Keratinocyte (primary cell): ENCODE measurements at regions not wholly inside any gene's neighbourhood (a gene's known extent, or its start where the extent isn't known, plus 50 kb on each side); places are given as distances from the start of the nearest gene placed in this dataset.

Experiments used
- DNase-seq: peaks from one replicate; pipeline ENCODE4 v3.0.0-alpha.2; 2011; ENCODE audit warnings: low read depth, missing footprints, low spot score
- FAIRE-seq: peaks from 2 replicates; lab custom pipeline; 2011; peaks lifted over from hg19 to GRCh38; lab: Jason Lieb, UNC
- H2AFZ ChIP-seq: 2 replicates; pipeline ENCODE4 v1.6.0; 2012; ENCODE audit warnings: low read length, control low read depth, inconsistent platforms; ENCODE audit not compliant: control insufficient read depth
- H3K27ac ChIP-seq: 2 replicates; pipeline ENCODE4 v1.5.1; 2011; ENCODE audit warnings: low read length; ENCODE audit not compliant: control insufficient read depth, insufficient read depth
- H3K27me3 ChIP-seq: 3 replicates; pipeline ENCODE4 v1.6.0; 2011; ENCODE audit warnings: low read length; ENCODE audit not compliant: control insufficient read depth, insufficient read depth; ENCODE audit errors: extremely low read depth
- H3K36me3 ChIP-seq, 2 experiments: 2 replicates in 1 of 2; 3 replicates in 1 of 2; pipeline ENCODE4 v1.5.1; 2011; ENCODE audit warnings: low read length in 2 of 2, mild to moderate bottlenecking in 1 of 2; ENCODE audit not compliant: control insufficient read depth in 2 of 2, insufficient read depth in 2 of 2; ENCODE audit errors: extremely low read depth in 1 of 2
- H3K4me1 ChIP-seq: 3 replicates; pipeline ENCODE4 v1.5.1; 2011; ENCODE audit warnings: low read length; ENCODE audit not compliant: control insufficient read depth, insufficient read depth; ENCODE audit errors: extremely low read depth
- H3K4me2 ChIP-seq: 3 replicates; pipeline ENCODE4 v1.6.0; 2011; ENCODE audit warnings: low read depth, low read length; ENCODE audit not compliant: control insufficient read depth, insufficient read depth; ENCODE audit errors: extremely low read depth
- H3K4me3 ChIP-seq, 3 experiments: fragments of 200-600 bp in 1 of 3; sonication (generic) in 1 of 3; 2 replicates in 2 of 3; 3 replicates in 1 of 3; pipeline ENCODE4 v1.5.1; 2011 to 2016; ENCODE audit warnings: low read length in 3 of 3, mild to moderate bottlenecking in 3 of 3, control low read depth in 2 of 3, inconsistent platforms in 1 of 3, low read depth in 1 of 3, mixed read lengths in 1 of 3, mixed run types in 1 of 3, moderate library complexity in 1 of 3; ENCODE audit not compliant: control insufficient read depth in 2 of 3, insufficient read depth in 2 of 3; ENCODE audit errors: extremely low read depth in 1 of 3
- H3K79me2 ChIP-seq: 2 replicates; pipeline ENCODE4 v1.6.0; 2012; ENCODE audit warnings: low read length; ENCODE audit not compliant: control insufficient read depth, insufficient read depth
- H3K9ac ChIP-seq: 3 replicates; pipeline ENCODE4 v1.6.0; 2011; ENCODE audit warnings: low read length; ENCODE audit not compliant: control insufficient read depth, insufficient read depth; ENCODE audit errors: extremely low read depth
- H3K9me1 ChIP-seq: 3 replicates; pipeline ENCODE4 v1.6.0; 2011; ENCODE audit warnings: low read length; ENCODE audit not compliant: control insufficient read depth, insufficient read depth; ENCODE audit errors: extremely low read depth
- H3K9me3 ChIP-seq: 2 replicates; pipeline ENCODE4 v1.5.1; 2012; ENCODE audit warnings: low read depth, low read length; ENCODE audit not compliant: control insufficient read depth
- H4K20me1 ChIP-seq: 3 replicates; pipeline ENCODE4 v1.6.0; 2011; ENCODE audit warnings: low read length; ENCODE audit not compliant: control insufficient read depth, insufficient read depth; ENCODE audit errors: extremely low read depth
- EZH2 ChIP-seq: IDR thresholded peaks from one replicate; pipeline ENCODE4 v1.6.1; 2012; ENCODE audit warnings: inconsistent platforms, mild to moderate bottlenecking, low read length, moderate library complexity
- dilution Hi-C: fragments of 300-500 bp; cut with MboI; formaldehyde crosslinking; loops from one replicate; pipeline ENCODE4 v1.7.0; 2020; ENCODE audit warnings: low sequenced_read_pairs; ENCODE audit not compliant: extremely low pct_ligation_motif_present
- TF ChIP-seq, protein P1 (sequence below), 3 experiments: IDR thresholded peaks in 1 of 3; conservative IDR thresholded peaks in 1 of 3; optimal IDR thresholded peaks in 1 of 3; 2 replicates in 2 of 3; 3 replicates in 1 of 3; pipeline versions ENCODE3 to v1.5.1; 2011; ENCODE audit warnings: low read length in 3 of 3, mild to moderate bottlenecking in 3 of 3, moderate library complexity in 2 of 3, control low read depth in 1 of 3, inconsistent platforms in 1 of 3; ENCODE audit not compliant: insufficient read depth in 2 of 3; ENCODE audit errors: extremely low read depth in 1 of 3

DNA sequence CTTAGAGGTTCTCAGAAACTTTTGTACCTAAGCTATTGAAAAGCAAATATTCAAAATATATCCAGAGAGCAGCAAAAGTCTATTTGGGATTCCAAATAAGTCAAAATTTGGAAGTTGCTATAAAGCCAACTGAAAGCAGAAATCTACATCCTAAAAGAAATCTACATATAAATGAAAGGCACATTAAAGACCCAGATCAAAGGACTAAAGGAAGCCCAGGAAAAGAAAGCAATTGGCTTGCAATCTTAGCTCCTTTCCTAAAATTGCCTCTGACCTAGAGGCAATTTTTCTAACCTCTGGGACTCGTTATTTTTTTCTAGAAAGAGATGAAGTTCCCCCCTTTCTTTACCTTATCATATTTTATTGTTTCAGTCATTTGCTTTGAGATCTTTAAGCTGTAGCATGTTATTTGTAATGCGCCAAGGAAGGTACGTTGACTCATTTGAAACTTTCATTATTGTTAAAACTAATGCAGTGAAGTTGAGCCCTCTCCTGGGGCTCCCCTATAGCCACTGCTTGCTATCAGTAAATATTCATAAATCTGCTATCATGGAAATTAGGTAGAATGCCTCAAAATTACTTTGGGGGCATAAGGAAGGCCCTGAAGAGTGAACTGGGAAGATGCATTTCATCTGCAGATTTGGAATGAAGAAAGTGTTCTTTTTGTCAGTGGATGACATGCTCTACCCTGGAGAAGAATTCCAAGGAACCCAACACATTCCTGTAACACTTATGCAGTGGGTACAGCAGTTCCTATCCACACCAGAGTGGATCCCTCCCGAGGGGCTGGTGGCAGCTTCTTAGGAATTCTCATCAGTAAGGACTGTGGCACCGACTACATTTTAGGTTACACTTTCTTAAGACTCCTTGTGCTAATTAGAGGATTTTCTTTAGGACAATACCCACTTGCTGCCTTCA lies 177.8 kb upstream of the IGFBP7 start:
- no peaks in the 10 kb centered on the region for H3K36me3 ChIP-seq
- H3K9me1 ChIP-seq, result no peaks in the 10 kb centered on the region
- FAIRE-seq (no peak), DNase-seq (no peak)
- H3K9ac ChIP-seq, result no peak overlapping the region
- H4K20me1 ChIP-seq, result no peaks in the 10 kb centered on the region
- H3K4me2 ChIP-seq, result no peak overlapping the region
- H3K9me3 ChIP-seq, result no peaks in the 10 kb centered on the region
- no peak for TF ChIP-seq EZH2
- TF ChIP-seq, protein P1, sequence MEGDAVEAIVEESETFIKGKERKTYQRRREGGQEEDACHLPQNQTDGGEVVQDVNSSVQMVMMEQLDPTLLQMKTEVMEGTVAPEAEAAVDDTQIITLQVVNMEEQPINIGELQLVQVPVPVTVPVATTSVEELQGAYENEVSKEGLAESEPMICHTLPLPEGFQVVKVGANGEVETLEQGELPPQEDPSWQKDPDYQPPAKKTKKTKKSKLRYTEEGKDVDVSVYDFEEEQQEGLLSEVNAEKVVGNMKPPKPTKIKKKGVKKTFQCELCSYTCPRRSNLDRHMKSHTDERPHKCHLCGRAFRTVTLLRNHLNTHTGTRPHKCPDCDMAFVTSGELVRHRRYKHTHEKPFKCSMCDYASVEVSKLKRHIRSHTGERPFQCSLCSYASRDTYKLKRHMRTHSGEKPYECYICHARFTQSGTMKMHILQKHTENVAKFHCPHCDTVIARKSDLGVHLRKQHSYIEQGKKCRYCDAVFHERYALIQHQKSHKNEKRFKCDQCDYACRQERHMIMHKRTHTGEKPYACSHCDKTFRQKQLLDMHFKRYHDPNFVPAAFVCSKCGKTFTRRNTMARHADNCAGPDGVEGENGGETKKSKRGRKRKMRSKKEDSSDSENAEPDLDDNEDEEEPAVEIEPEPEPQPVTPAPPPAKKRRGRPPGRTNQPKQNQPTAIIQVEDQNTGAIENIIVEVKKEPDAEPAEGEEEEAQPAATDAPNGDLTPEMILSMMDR (optimal IDR thresholded peaks at IDR 0.05 in 1 of 3, IDR thresholded peaks at IDR 0.05 in 1 of 3, conservative IDR thresholded peaks at IDR 0.05 in 1 of 3; ENCODE audit: extremely low read depth in 1 of 3, insufficient read depth in 2 of 3, low read length in 3 of 3), result no peak
- dilution Hi-C loops, result no loop called here
- H3K4me3 ChIP-seq, result no peak overlapping the region
- H3K4me1 ChIP-seq, result no peaks in the 10 kb centered on the region
- no peaks in the 10 kb centered on the region for H3K27me3 ChIP-seq
- no peaks in the 10 kb centered on the region for H3K79me2 ChIP-seq
- no peak overlapping the region for H2AFZ ChIP-seq
- H3K27ac ChIP-seq, result no peak overlapping the region

DNA sequence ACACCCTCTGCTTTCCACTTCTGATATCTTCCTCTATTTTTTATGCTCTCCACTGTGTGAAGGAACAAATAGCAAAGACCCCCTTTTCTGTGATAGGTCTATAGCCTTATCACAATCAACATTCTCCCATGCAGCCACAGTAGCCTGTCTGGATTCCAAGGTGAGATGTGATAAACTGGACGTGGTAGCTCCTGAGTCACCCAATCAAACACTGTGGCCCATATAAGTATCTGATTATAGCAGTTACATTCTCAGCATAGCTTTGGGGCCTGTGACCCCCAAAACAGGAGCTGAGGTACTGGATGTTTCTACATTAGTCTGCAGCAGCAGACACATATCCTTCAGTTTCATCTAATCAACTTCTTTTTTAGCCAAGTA lies 172.7 kb upstream of the IGFBP7 start:
- DNase-seq (no peak), FAIRE-seq (no peak)
- Histone ChIP-seq H3K4me2 (no peak overlapping the region), H3K36me3 (no peaks in the 10 kb centered on the region), H3K79me2 (no peaks in the 10 kb centered on the region), H2AFZ (no peak overlapping the region), H4K20me1 (no peaks in the 10 kb centered on the region), H3K9me3 (no peaks in the 10 kb centered on the region), H3K4me3 (no peak overlapping the region), H3K4me1 (no peaks in the 10 kb centered on the region), H3K27ac (no peak overlapping the region), H3K27me3 (peaks cover 10% of the 10 kb centered on the region), H3K9ac (no peak overlapping the region), H3K9me1 (no peaks in the 10 kb centered on the region)
- dilution Hi-C loops, result no loop called here
- TF ChIP-seq, protein P1 (optimal IDR thresholded peaks at IDR 0.05 in 1 of 3, IDR thresholded peaks at IDR 0.05 in 1 of 3, conservative IDR thresholded peaks at IDR 0.05 in 1 of 3; ENCODE audit: extremely low read depth in 1 of 3, insufficient read depth in 2 of 3, low read length in 3 of 3), result no peak
- TF ChIP-seq EZH2, result no peak
